SK-N-SH (cell line): ENCODE measurements at regions not wholly inside any gene's neighbourhood (a gene's known extent, or its start where the extent isn't known, plus 50 kb on each side); places are given as distances from the start of the nearest gene placed in this dataset.

Experiments
- CTCF ChIA-PET: fragments of 300-600, 350-600 bp; formaldehyde crosslinking; extraction: SDS; loops from one replicate; lab custom pipeline; 2021; lab: Yijun Ruan, JAX
- POLR2A ChIA-PET: fragments of 350-600 bp; sonication (Branson Sonifier 250); formaldehyde crosslinking; extraction: SDS; loops from one replicate; lab custom pipeline; 2020; ENCODE audit warnings: antibody characterized with exemption, inconsistent platforms; lab: Yijun Ruan, JAX
- DNase-seq: peaks from one replicate; pipeline ENCODE4 v3.0.0; 2012
- H2AFZ ChIP-seq: fragments of 200-600 bp; sonication (generic); 2 replicates; pipeline ENCODE4 v1.8.1; 2016; ENCODE audit warnings: antibody characterized with exemption, mild to moderate bottlenecking, low read depth
- H3F3A ChIP-seq: fragments of 200-600 bp; sonication (generic); replicated peaks from 2 replicates; pipeline ENCODE3; 2016; ENCODE audit warnings: antibody characterized with exemption, mild to moderate bottlenecking; ENCODE audit not compliant: insufficient read depth
- H3K27ac ChIP-seq, 2 experiments: fragments of 200-500 bp in 1 of 2; fragments of 200-600 bp in 1 of 2; sonication (Bioruptor generic) in 1 of 2; sonication (generic), shearing (Covaris generic) in 1 of 2; 2 replicates each; pipeline versions ENCODE4 v1.5.1 to v1.6.1; 2014 to 2016; ENCODE audit warnings: low read depth in 2 of 2, inconsistent platforms in 1 of 2, low read length in 1 of 2, mild to moderate bottlenecking in 1 of 2, mixed read lengths in 1 of 2
- H3K27me3 ChIP-seq: fragments of 200-600 bp; sonication (generic), shearing (Covaris generic); 2 replicates; pipeline ENCODE4 v1.6.1; 2016; ENCODE audit warnings: mixed run types; ENCODE audit not compliant: insufficient read depth
- H3K36me3 ChIP-seq, 2 experiments: fragments of 200-500 bp in 1 of 2; fragments of 200-600 bp in 1 of 2; sonication (Bioruptor generic) in 1 of 2; sonication (generic) in 1 of 2; replicated peaks in 1 of 2; 2 replicates each; pipeline versions ENCODE3 to v1.5.1; 2014 to 2016; ENCODE audit warnings: low read length in 1 of 2, mild to moderate bottlenecking in 1 of 2; ENCODE audit not compliant: insufficient read depth in 2 of 2, control insufficient read depth in 1 of 2
- H3K4me1 ChIP-seq, 2 experiments: fragments of 200-500 bp in 1 of 2; fragments of 200-600 bp in 1 of 2; sonication (Bioruptor generic) in 1 of 2; sonication (generic), shearing (Covaris generic) in 1 of 2; 2 replicates each; pipeline versions ENCODE4 v1.5.1 to v1.6.1; 2014 to 2016; ENCODE audit warnings: low read depth in 1 of 2, low read length in 1 of 2, mixed run types in 1 of 2; ENCODE audit not compliant: insufficient read depth in 2 of 2, control insufficient read depth in 1 of 2
- H3K4me2 ChIP-seq: fragments of 200-600 bp; sonication (generic), shearing (Covaris generic); 2 replicates; pipeline ENCODE4 v1.6.1; 2017; ENCODE audit warnings: mixed run types
- H3K4me3 ChIP-seq, 2 experiments: fragments of 200-500 bp in 1 of 2; fragments of 200-600 bp in 1 of 2; sonication (Bioruptor generic) in 1 of 2; sonication (generic), shearing (Covaris generic) in 1 of 2; 2 replicates each; pipeline versions ENCODE4 v1.5.1 to v1.8.1; 2014 to 2016; ENCODE audit warnings: low read depth in 2 of 2, inconsistent platforms in 1 of 2, low read length in 1 of 2, mild to moderate bottlenecking in 1 of 2, mixed read lengths in 1 of 2, moderate library complexity in 1 of 2
- H3K79me2 ChIP-seq: fragments of 200-600 bp; sonication (generic); 2 replicates; pipeline ENCODE4 v1.8.1; 2017; ENCODE audit warnings: mild to moderate bottlenecking; ENCODE audit not compliant: insufficient read depth
- H3K9ac ChIP-seq: fragments of 200-600 bp; sonication (generic); 2 replicates; pipeline ENCODE4 v1.6.1; 2017; ENCODE audit warnings: mixed run types
- H3K9me2 ChIP-seq: fragments of 200-600 bp; sonication (generic); 2 replicates; pipeline ENCODE4 v1.6.1; 2017; ENCODE audit warnings: mixed run types
- H3K9me3 ChIP-seq: fragments of 200-600 bp; sonication (generic); 2 replicates; pipeline ENCODE4 v1.6.1; 2017; ENCODE audit warnings: mixed run types, mild to moderate bottlenecking, moderate library complexity
- H4K20me1 ChIP-seq: fragments of 200-600 bp; sonication (generic); 2 replicates; pipeline ENCODE4 v1.6.1; 2017; ENCODE audit warnings: mild to moderate bottlenecking, mixed run types; ENCODE audit not compliant: insufficient read depth
- CHD2 ChIP-seq: fragments of 150-350 bp; IDR thresholded peaks from 2 replicates; pipeline ENCODE4 v1.6.1; 2018; ENCODE audit warnings: low read length; ENCODE audit not compliant: partially characterized antibody
- CTCF ChIP-seq: fragments of 200-600 bp; sonication (generic); IDR thresholded peaks from 2 replicates; pipeline ENCODE4 v1.6.1; 2017; ENCODE audit warnings: antibody characterized with exemption, mild to moderate bottlenecking, moderate library complexity
- ELF1 ChIP-seq: IDR thresholded peaks from 2 replicates; pipeline ENCODE4 v1.4.0; 2012
- EP300 ChIP-seq, 2 experiments: IDR thresholded peaks; 2 replicates each; pipeline versions ENCODE4 v1.4.0 to v1.6.1; 2012; ENCODE audit warnings: borderline replicate concordance in 1 of 2, low read depth in 1 of 2, low read length in 1 of 2
- EZH2phosphoT487 ChIP-seq: fragments of 200-600 bp; sonication (generic); IDR thresholded peaks from 2 replicates; pipeline ENCODE4 v1.6.1; 2017; ENCODE audit warnings: low read depth, mixed run types, mild to moderate bottlenecking, antibody characterized with exemption, moderate library complexity, borderline replicate concordance
- FOSL2 ChIP-seq: IDR thresholded peaks from 2 replicates; pipeline ENCODE4 v1.4.0; 2012; ENCODE audit warnings: low read depth, mild to moderate bottlenecking, moderate library complexity, borderline replicate concordance
- FOXM1 ChIP-seq: IDR thresholded peaks from 2 replicates; pipeline ENCODE4 v1.4.0; 2012; ENCODE audit warnings: low read depth, mild to moderate bottlenecking
- IRF3 ChIP-seq: fragments of 150-350 bp; IDR thresholded peaks from 2 replicates; pipeline ENCODE4 v1.6.1; 2016; ENCODE audit warnings: mild to moderate bottlenecking, low read depth, low read length
- JUND ChIP-seq: IDR thresholded peaks from 2 replicates; pipeline ENCODE4 v1.4.0; 2012
- POLR2AphosphoS5 ChIP-seq: IDR thresholded peaks from 2 replicates; pipeline ENCODE4 v1.6.1; 2012; ENCODE audit warnings: low read depth, low read length
- RXRA ChIP-seq: IDR thresholded peaks from 2 replicates; pipeline ENCODE4 v1.4.0; 2012; ENCODE audit warnings: low read depth, mild to moderate bottlenecking, borderline replicate concordance
- SMC3 ChIP-seq: IDR thresholded peaks from 2 replicates; pipeline ENCODE4 v1.6.1; 2012; ENCODE audit warnings: low read depth, low read length, improper control_type of control experiment
- TAF1 ChIP-seq: IDR thresholded peaks from 2 replicates; pipeline ENCODE4 v1.6.1; 2012; ENCODE audit warnings: low read depth, mild to moderate bottlenecking, low read length, moderate library complexity, borderline replicate concordance
- TCF12 ChIP-seq: IDR thresholded peaks from 2 replicates; pipeline ENCODE4 v1.4.0; 2012
- TEAD4 ChIP-seq: IDR thresholded peaks from 2 replicates; pipeline ENCODE4 v1.4.0; 2012; ENCODE audit warnings: mild to moderate bottlenecking, borderline replicate concordance; ENCODE audit not compliant: insufficient read depth
- YY1 ChIP-seq: IDR thresholded peaks from 2 replicates; pipeline ENCODE4 v1.4.0; 2012; ENCODE audit warnings: low read depth, mild to moderate bottlenecking
- ZBTB33 ChIP-seq: IDR thresholded peaks from 2 replicates; pipeline ENCODE4 v1.4.0; 2012; ENCODE audit warnings: low read depth, borderline replicate concordance
- WGBS: methylation state at CpG from one replicate; pipeline ENCODE4 v1.1.6; 2017; ENCODE audit warnings: low lambda C conversion rate; 5-methylcytosine and 5-hydroxymethylcytosine counted together
- TF ChIP-seq, protein P1 (sequence below): IDR thresholded peaks from 2 replicates; pipeline ENCODE4; 2012

GRCh38 chr1:217012659-217013058, 289.4 kb upstream of the ESRRG start:
- ChIA-PET POLR2A (no interaction called here), CTCF (no interaction called here)
- Histone ChIP-seq H3F3A (no peaks in the 10 kb centered on the region), H3K9me3 (no peaks in the 10 kb centered on the region), H3K4me2 (no peak overlapping the region), H2AFZ (no peak overlapping the region), H3K9ac (no peak overlapping the region), H4K20me1 (no peaks in the 10 kb centered on the region), H3K79me2 (no peaks in the 10 kb centered on the region), H3K27ac (no peak overlapping the region), H3K36me3 (no peaks in the 10 kb centered on the region), H3K4me3 (no peak overlapping the region), H3K27me3 (no peaks in the 10 kb centered on the region), H3K4me1 (no peaks in the 10 kb centered on the region), H3K9me2 (no peaks in the 10 kb centered on the region)
- no peak for DNase-seq
- TF ChIP-seq TEAD4 (no peak), TCF12 (no peak), RXRA (no peak), FOXM1 (no peak), SMC3 (no peak), YY1 (no peak), POLR2AphosphoS5 (no peak), TAF1 (no peak), CHD2 (no peak)

- WGBS, result 82% methylated on average over 1 of the region's 1 CpG
- Histone ChIP-seq H3K9me2 (no peaks in the 10 kb centered on the region), H3K4me2 (no peak overlapping the region), H3K4me1 (no peaks in the 10 kb centered on the region), H3K9me3 (no peaks in the 10 kb centered on the region), H4K20me1 (no peaks in the 10 kb centered on the region), H3K79me2 (no peaks in the 10 kb centered on the region), H3K4me3 (no peak overlapping the region), H3K36me3 (no peaks in the 10 kb centered on the region), H3K27me3 (no peaks in the 10 kb centered on the region), H3K9ac (no peak overlapping the region), H3K27ac (no peak overlapping the region), H2AFZ (no peak overlapping the region), H3F3A (no peaks in the 10 kb centered on the region)
- ChIA-PET CTCF (no interaction called here), POLR2A (no interaction called here)
- DNase-seq, result no peak
- TF ChIP-seq CTCF, result no peak
- no peak for TF ChIP-seq ZBTB33
- no peak for TF ChIP-seq RXRA
- TF ChIP-seq IRF3, result no peak
- no peak for TF ChIP-seq FOSL2
- no peak for TF ChIP-seq CHD2
- no peak for TF ChIP-seq SMC3
- TF ChIP-seq, protein P1, sequence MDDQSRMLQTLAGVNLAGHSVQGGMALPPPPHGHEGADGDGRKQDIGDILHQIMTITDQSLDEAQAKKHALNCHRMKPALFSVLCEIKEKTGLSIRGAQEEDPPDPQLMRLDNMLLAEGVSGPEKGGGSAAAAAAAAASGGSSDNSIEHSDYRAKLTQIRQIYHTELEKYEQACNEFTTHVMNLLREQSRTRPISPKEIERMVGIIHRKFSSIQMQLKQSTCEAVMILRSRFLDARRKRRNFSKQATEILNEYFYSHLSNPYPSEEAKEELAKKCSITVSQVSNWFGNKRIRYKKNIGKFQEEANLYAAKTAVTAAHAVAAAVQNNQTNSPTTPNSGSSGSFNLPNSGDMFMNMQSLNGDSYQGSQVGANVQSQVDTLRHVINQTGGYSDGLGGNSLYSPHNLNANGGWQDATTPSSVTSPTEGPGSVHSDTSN, result no peak
- no peak for TF ChIP-seq ELF1
- TF ChIP-seq TEAD4, result no peak
- no peak for TF ChIP-seq EP300 (IDR thresholded peaks at IDR 0.05; ENCODE audit: borderline replicate concordance in 1 of 2, low read depth in 1 of 2, low read length in 1 of 2)
- TF ChIP-seq POLR2AphosphoS5, result no peak
- TF ChIP-seq TCF12, result no peak
- no peak for TF ChIP-seq EZH2phosphoT487
- no peak for TF ChIP-seq JUND
Observed at GRCh38 chr1:217011097-217011496, 287.9 kb upstream of the ESRRG start.
